GM18520 (cell line): ENCODE measurements at regions not wholly inside any gene's neighbourhood (a gene's known extent, or its start where the extent isn't known, plus 50 kb on each side); places are given as distances from the start of the nearest gene placed in this dataset.
"Not testable (repeated sequence)": the region's sequence is repeated elsewhere in the genome, so short reads cannot be mapped to it uniquely, and the experiment has no call there.

ENCODE experiments used
- ATAC-seq: cut with Tn5 transposase; IDR thresholded peaks from one replicate; pipeline ENCODE4 v1.9.1; 2021; ENCODE audit not compliant: unreplicated experiment

DNA sequence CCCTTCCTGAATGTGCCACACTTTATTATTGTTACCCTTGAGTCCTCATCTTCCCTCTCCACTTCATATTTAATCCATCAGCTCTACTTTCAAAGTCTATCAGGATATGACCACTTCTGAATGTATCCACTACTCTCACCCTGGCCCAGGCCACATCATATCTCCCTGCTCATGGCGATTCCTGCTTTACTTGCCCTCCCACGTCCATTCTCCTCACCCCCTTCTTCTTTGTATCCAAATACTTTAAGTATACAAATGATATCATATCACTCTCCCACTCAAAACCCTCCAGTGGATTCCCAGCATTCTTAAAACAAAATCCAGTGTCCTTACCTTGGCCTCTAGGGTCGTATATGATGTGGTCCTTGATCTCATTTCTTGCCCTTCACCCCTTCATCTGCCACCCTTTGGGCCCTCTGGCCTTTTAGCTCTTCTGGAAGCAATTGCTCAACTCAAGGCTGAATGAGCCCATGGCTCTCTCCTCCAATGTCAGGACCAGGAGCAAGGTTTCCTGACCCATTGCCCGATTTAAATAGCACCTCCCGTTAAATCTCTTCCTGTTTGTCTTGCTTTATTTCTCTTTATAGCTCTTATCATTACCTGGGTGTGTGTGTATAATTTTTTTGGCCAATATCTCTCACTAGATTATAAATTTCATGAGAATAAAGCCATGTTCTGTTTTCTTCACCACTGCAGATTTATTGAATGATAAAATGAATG is 205.9 kb upstream of the ECI2 start:
- no peak for ATAC-seq

GRCh38 chr6:4340544-4340943 is 205.2 kb upstream of the ECI2 start:
- no peak for ATAC-seq

- no peak for ATAC-seq
Measured at GRCh38 chr6:4338884-4339283, 203.5 kb upstream of the ECI2 start.

GRCh38 chr6:4336778-4337442 is 201.5 kb upstream of the ECI2 start:
- ATAC-seq: no peak

- ATAC-seq: no peak
Measured at GRCh38 chr6:4336084-4336483, 200.7 kb upstream of the ECI2 start.

GRCh38 chr6:4334158-4334740 is 198.9 kb upstream of the ECI2 start:
- not testable (repeated sequence) for ATAC-seq

DNA sequence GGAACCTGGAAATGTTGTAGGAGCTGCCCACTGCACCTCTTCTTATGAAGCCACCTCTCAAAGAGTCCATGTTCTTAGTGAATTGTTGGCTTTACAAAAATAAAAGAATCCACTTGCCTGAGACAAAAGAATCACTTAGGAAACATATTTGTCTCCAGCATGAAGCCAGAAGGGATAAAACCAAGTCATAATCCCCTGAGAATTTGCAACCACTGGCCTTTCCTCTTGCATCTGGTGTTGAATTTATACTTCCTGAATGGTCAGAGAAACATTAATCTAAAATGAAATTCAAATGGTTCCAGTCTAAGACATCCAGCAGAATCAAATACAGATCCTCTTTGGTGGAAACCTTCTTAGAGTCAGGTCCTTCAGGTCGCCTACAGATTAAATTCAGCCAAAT is 192.5 kb upstream of the ECI2 start:
- no peak for ATAC-seq

GRCh38 chr6:4324746-4325145 is 189.4 kb upstream of the ECI2 start:
- ATAC-seq: no peak

DNA sequence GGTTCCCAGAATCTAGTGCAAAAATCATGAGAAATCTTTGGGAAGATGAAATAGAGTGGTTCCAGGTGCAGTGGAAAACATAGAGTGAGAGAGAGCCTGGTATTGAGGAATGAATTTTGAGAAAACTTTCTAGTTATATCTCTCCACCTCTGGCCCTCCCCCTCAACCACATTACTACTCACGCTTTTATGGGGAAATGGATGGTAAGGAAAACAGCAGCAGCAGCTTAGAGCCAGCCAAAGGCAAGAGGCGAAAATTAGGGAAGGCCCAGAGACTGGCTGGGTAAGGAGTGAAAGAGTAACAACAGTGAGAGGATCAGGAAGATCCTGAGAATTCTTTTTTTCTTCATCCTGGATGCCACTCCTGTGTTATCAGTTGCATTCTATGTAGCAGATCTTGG is 187.9 kb upstream of the ECI2 start:
- ATAC-seq: no peak

- no peak for ATAC-seq
Measured at GRCh38 chr6:4322846-4323309, 187.5 kb upstream of the ECI2 start.

GRCh38 chr6:4322134-4322845 is 186.9 kb upstream of the ECI2 start:
- no peak for ATAC-seq

DNA sequence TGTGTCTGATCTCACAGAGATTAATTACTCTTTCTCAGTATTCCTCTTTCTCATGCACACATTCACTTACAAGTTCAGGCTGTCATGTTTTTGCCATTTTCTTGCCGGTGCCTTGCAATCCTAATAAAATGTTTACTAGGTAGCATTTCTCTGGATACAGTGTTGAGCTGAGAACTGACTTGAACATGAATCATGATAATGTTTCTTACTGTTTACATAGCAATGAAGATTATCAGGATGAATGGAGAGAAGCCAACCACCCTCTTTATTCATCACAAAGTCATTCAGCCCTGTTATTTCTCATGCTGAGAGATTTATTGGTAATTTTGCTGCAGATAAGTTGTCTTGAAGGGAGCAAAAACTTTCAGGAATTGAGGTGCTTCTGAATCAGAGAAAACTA is 185.5 kb upstream of the ECI2 start:
- no peak for ATAC-seq

DNA sequence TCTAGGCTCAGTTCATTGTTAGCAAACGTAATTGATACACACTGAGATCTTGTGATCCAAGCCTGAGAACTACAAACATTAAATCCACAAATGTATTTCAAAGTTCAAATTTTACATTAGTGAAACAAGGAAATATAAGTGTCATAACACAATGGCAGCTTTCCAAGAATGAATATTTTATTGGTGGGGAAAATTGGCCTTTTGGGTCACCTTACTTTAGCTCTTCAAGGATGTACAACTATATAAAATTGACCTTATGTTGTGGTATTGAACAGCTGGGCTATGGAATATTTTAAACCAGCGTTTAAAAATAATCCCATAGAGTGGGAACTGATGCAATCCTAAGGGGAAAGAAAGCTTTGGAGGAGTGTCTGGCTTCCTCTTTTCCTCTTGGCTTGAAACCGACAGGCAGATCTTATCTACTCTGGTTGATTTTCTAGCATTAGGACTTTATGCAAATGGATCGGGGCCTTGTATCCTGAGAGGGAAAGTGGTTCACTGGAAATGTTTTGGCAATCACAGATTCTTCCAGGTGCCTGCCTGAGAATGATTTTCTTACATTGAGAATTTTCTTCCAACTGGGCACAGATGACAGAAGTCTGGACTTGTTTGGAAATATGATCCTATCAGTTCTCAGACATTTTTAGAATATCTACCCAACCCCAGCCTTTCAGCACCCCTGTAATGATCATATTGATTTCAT is 184.8 kb upstream of the ECI2 start:
- no peak for ATAC-seq

GRCh38 chr6:4318321-4318720 is 182.9 kb upstream of the ECI2 start:
- no peak for ATAC-seq

- no peak for ATAC-seq
Measured at GRCh38 chr6:4316867-4317400, 181.6 kb upstream of the ECI2 start.

GRCh38 chr6:4314201-4314707 is 178.9 kb upstream of the ECI2 start:
- ATAC-seq: no peak

DNA sequence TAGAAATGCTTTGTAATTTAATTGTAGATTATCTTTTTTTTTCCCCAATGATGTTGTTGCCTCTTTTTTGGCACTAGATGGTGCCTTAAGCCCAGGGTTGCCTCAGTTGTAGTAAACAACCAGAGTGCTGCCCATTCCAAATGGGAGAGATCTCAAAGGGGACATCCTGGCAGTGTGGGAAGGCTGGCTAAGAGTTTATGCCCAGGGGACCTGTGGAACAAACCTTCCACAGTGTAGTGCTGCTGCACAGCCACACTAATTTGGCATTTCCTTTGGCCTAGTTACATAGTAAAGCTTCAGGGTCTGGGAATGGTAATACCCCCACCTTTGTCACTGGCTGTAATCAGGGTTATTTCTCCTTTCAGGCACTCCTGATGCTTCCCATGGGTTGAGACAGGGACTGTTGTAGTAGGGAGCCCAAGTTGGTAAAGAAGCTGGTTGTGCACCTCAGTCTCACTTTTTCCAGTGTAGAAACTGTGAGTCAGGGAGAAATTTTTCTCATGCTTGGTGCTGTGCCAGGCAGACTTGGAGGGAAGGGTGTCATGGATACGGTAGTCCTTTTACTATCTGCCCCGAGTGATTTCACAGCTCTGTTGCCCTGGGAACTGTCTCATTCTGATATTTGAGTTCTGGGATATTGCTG is 177.8 kb upstream of the ECI2 start:
- ATAC-seq: no peak

- no peak for ATAC-seq
Measured at GRCh38 chr6:4311976-4312860, 176.8 kb upstream of the ECI2 start.

- ATAC-seq: no peak
Measured at GRCh38 chr6:4309540-4309939, 174.2 kb upstream of the ECI2 start.
